DND-41 (cell line): ENCODE measurements at regions not wholly inside any gene's neighbourhood (a gene's known extent, or its start where the extent isn't known, plus 50 kb on each side); places are given as distances from the start of the nearest gene placed in this dataset.

Source experiments
- EZH2 ChIP-seq: IDR thresholded peaks from 3 replicates; pipeline ENCODE4 v1.6.1; 2012; ENCODE audit warnings: borderline replicate concordance, low read depth, mild to moderate bottlenecking, moderate library complexity, low read length, inconsistent platforms; ENCODE audit not compliant: severe bottlenecking
- TF ChIP-seq, protein P1 (sequence below): IDR thresholded peaks from 2 replicates; pipeline ENCODE4 v1.5.1; 2012; ENCODE audit warnings: borderline replicate concordance, low read length, moderate library complexity, mild to moderate bottlenecking; ENCODE audit not compliant: poor library complexity, severe bottlenecking; ENCODE audit errors: extremely low read depth

GRCh38 chr20:39627765-39628164 lies 665.6 kb downstream of the DHX35 start:
- TF ChIP-seq, protein P1, sequence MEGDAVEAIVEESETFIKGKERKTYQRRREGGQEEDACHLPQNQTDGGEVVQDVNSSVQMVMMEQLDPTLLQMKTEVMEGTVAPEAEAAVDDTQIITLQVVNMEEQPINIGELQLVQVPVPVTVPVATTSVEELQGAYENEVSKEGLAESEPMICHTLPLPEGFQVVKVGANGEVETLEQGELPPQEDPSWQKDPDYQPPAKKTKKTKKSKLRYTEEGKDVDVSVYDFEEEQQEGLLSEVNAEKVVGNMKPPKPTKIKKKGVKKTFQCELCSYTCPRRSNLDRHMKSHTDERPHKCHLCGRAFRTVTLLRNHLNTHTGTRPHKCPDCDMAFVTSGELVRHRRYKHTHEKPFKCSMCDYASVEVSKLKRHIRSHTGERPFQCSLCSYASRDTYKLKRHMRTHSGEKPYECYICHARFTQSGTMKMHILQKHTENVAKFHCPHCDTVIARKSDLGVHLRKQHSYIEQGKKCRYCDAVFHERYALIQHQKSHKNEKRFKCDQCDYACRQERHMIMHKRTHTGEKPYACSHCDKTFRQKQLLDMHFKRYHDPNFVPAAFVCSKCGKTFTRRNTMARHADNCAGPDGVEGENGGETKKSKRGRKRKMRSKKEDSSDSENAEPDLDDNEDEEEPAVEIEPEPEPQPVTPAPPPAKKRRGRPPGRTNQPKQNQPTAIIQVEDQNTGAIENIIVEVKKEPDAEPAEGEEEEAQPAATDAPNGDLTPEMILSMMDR = no peak
- TF ChIP-seq EZH2 = no peak
